ENCODE measurements at regions not wholly inside any gene's neighbourhood (a gene's known extent, or its start where the extent isn't known, plus 50 kb on each side); places are given as distances from the start of the nearest gene placed in this dataset.
A peak's percentile ranks its signal among the peaks of the same experiment; 100 is the strongest.

- TF ChIP-seq POLR2AphosphoS5 (IDR thresholded peaks at IDR 0.05) (no peak), EP300 (IDR thresholded peaks at IDR 0.05) (no peak)
- no peaks in the 10 kb centered on the region for H3K9me3 ChIP-seq
- WGBS, 2 donors = 52 to 77% methylated on average over 1 of the region's 1 CpG
- no peaks in the 10 kb centered on the region for H3K27me3 ChIP-seq
- intact Hi-C loops (cut with DNase I) = no loop called here
- H3K36me3 ChIP-seq = no peaks in the 10 kb centered on the region
- H3K27ac ChIP-seq = no peak overlapping the region
- H3K4me3 ChIP-seq = no peak overlapping the region
- no peaks in the 10 kb centered on the region for H3K4me1 ChIP-seq
- no peak for DNase-seq
Observed at GRCh38 chr18:55818284-55818683, 230.3 kb upstream of the TCF4 start.

- 58 to 65% methylated on average over 3 of the region's 3 CpGs for WGBS, 2 donors
- intact Hi-C loops (cut with DNase I) = no loop called here
- no peaks in the 10 kb centered on the region for H3K27me3 ChIP-seq
- DNase-seq = no peak
- H3K36me3 ChIP-seq = no peaks in the 10 kb centered on the region
- H3K9me3 ChIP-seq = no peaks in the 10 kb centered on the region
- TF ChIP-seq POLR2AphosphoS5 (IDR thresholded peaks at IDR 0.05) (no peak), EP300 (IDR thresholded peaks at IDR 0.05) (no peak), CTCF (IDR thresholded peaks at IDR 0.05) (no peak), POLR2A (IDR thresholded peaks at IDR 0.05) (no peak)
- no peaks in the 10 kb centered on the region for H3K4me1 ChIP-seq
- H3K27ac ChIP-seq = no peak overlapping the region
- H3K4me3 ChIP-seq = no peak overlapping the region
Observed at GRCh38 chr18:55811925-55812324, 223.9 kb upstream of the TCF4 start.

- H3K9me3 ChIP-seq = no peaks in the 10 kb centered on the region
- whole genome bisulfite sequencing, 2 donors = 86 to 90% methylated on average over 3 of the region's 3 CpGs
- intact Hi-C loops (cut with DNase I) = no loop called here
Observed at GRCh38 chr18:55805666-55806065, 217.7 kb upstream of the TCF4 start.

GRCh38 chr18:55795101-55795669, 207.2 kb upstream of the TCF4 start:
- Histone ChIP-seq H3K4me1 (no peaks in the 10 kb centered on the region), H3K27ac (peak overlapping the region in 3 of 4 donors; percentile 25 to 48 (median 47)), H3K27me3 (no peaks in the 10 kb centered on the region), H3K4me3 (no peak overlapping the region), H3K36me3 (no peaks in the 10 kb centered on the region), H3K9me3 (no peaks in the 10 kb centered on the region)
- 53 to 58% methylated on average over 2 of the region's 2 CpGs for WGBS, 2 donors
- no peak for DNase-seq
- TF ChIP-seq CTCF (IDR thresholded peaks at IDR 0.05) (no peak), POLR2AphosphoS5 (IDR thresholded peaks at IDR 0.05) (no peak), EP300 (IDR thresholded peaks at IDR 0.05) (no peak), POLR2A (IDR thresholded peaks at IDR 0.05) (no peak)
- intact Hi-C loops (cut with DNase I) = no loop called here

More at GRCh38 chr18:55805666-55806065, 217.7 kb upstream of the TCF4 start:
- DNase-seq = no peak
- H3K27me3 ChIP-seq = no peaks in the 10 kb centered on the region
- H3K36me3 ChIP-seq = no peaks in the 10 kb centered on the region
- H3K27ac ChIP-seq = no peak overlapping the region
- no peak overlapping the region for H3K4me3 ChIP-seq
- TF ChIP-seq CTCF (IDR thresholded peaks at IDR 0.05) (no peak), POLR2AphosphoS5 (IDR thresholded peaks at IDR 0.05) (no peak), POLR2A (IDR thresholded peaks at IDR 0.05) (no peak), EP300 (IDR thresholded peaks at IDR 0.05) (no peak)
- H3K4me1 ChIP-seq = no peaks in the 10 kb centered on the region

- H3K4me1 ChIP-seq = no peaks in the 10 kb centered on the region
- H3K27me3 ChIP-seq = no peaks in the 10 kb centered on the region
- no peaks in the 10 kb centered on the region for H3K9me3 ChIP-seq
- no peak for DNase-seq
- H3K4me3 ChIP-seq = no peak overlapping the region
- intact Hi-C loops (cut with DNase I) = no loop called here
- 46 to 62% methylated on average over 8 of the region's 8 CpGs for WGBS, 2 donors
- peak overlapping the region in 3 of 4 donors; percentile 25 to 48 (median 47) for H3K27ac ChIP-seq
- TF ChIP-seq EP300 (IDR thresholded peaks at IDR 0.05) = no peak
- TF ChIP-seq POLR2A (IDR thresholded peaks at IDR 0.05) = no peak
- no peak for TF ChIP-seq CTCF (IDR thresholded peaks at IDR 0.05)
- TF ChIP-seq POLR2AphosphoS5 (IDR thresholded peaks at IDR 0.05) = no peak
- H3K36me3 ChIP-seq = no peaks in the 10 kb centered on the region
Observed at GRCh38 chr18:55794288-55795052, 206.5 kb upstream of the TCF4 start.

All from sigmoid colon (tissue), 6 donors.